Glomerular endothelial cell (primary cell): ENCODE measurements at regions not wholly inside any gene's neighbourhood (a gene's known extent, or its start where the extent isn't known, plus 50 kb on each side); places are given as distances from the start of the nearest gene placed in this dataset.

ENCODE experiments used
- DNase-seq: peaks from one replicate; pipeline ENCODE4 v3.0.0-alpha.2; 2011; ENCODE audit warnings: low read depth, low spot score; ENCODE audit errors: extremely low read depth

GRCh38 chr4:19807505-19807904, 444.2 kb upstream of the SLIT2 start:
- peak; percentile 20 for DNase-seq

GRCh38 chr4:19806865-19807264, 444.8 kb upstream of the SLIT2 start:
- no peak for DNase-seq

DNA sequence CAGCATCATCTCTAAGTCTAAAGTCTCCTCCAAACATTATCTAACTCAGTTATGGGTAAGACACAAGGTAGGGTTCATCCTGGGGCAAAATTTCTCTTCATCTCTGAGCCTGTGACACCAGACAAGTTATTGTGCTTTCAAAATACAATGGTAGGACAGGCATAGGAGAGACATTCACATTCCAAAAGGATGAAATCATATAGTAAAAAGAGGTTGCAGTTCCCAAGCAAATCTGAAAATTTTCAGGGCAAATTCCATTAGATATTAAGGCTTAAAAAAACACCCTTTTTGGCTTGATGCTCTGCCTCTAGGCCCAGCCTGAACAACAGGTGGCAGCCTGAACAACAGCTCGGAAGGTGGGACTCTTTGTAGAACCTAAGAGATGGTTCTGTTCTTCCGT, 448.3 kb upstream of the SLIT2 start:
- no peak for DNase-seq

GRCh38 chr4:19793831-19794230, 457.9 kb upstream of the SLIT2 start:
- DNase-seq = no peak

- DNase-seq = peak; percentile 92
Measured at GRCh38 chr4:19791422-19792123, 460.1 kb upstream of the SLIT2 start.

DNA sequence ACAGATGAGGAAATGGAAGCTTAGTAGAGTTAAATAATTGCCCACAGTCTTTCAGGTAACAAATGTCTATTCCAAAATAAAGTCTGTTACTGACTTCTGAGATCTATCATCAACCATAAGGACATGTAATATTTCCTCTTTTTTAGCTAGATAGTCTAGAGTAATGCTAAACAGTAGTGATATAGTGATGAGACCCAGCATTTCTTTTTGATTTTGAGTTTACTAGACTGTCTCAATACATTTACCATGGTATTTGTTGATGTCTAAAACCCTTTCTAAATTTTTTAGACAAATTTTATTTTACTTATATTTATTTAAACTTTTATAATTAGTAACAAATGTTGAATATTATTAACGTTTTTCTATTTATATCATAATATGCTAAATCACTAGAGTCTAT, 465.1 kb upstream of the SLIT2 start:
- DNase-seq = no peak

DNA sequence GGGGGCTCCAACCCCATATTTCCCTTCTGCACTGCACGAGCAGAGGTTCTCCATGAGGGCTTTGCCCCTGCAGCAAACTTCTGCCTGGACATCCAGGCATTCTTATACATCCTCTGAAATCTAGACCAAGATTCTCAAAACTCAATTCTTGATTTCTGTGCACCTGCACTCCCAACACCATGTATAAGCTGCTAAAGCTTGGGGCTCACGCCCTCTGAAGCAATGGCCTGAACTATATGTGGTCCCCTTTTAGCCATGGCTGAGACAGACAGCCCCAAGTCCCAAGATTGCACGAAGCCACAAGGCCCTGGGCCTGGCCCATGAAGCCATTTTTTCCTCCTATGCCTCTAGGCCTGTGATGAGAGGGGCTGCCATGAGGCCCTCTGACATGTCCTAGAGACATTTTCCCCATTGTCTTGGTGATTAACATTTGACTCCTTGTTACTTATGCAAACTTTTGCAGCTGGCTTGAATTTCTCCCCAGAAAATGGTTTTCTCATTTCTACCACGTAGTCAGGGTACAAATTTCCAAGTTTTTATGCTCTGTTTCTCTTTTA, 468.0 kb upstream of the SLIT2 start:
- DNase-seq = no peak

GRCh38 chr4:19780871-19781270, 470.8 kb upstream of the SLIT2 start:
- DNase-seq = no peak

GRCh38 chr4:19776929-19777328, 474.8 kb upstream of the SLIT2 start:
- peak; percentile 42 for DNase-seq

DNA sequence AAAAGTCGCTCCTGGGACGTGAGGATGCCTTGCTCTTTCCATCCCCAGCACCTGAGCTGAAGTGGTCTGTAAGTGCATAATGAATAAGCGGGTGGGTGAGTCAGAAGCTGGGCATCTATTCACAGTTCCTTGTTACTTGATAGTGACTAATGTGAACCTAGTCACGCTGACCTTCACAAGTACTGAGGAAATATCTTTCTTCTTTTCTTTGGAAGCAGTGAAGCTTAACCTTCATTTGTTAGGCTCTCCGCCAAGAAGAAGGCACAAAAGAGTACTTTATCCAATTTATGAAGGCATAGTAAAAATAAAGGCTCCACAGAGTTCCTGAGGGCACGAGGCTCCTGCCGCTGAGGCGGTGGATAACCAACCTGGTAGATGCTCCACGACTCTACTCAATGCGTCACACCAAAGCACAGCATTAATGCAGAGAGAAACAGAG, 475.7 kb upstream of the SLIT2 start:
- peak; percentile 83 for DNase-seq

GRCh38 chr4:19774690-19775256, 476.9 kb upstream of the SLIT2 start:
- DNase-seq = no peak

DNA sequence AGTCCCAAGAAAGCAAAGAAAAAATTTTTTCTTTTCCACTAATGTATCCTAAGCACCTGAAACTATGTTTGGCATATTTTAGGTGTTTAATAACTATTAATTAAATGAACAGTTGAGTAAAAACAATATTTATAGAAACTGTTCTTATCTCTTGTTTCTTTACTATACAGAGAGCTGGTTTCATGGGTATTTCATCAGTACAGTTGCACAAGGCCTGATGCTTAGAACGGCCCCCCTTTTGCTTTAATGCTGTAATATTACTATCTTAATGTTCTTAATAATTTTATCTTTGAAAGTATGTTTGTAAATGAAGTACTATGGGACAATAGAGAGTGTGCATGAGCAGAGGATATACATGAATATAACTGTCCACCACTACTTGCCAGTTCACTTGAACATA, 479.1 kb upstream of the SLIT2 start:
- DNase-seq = no peak

DNA sequence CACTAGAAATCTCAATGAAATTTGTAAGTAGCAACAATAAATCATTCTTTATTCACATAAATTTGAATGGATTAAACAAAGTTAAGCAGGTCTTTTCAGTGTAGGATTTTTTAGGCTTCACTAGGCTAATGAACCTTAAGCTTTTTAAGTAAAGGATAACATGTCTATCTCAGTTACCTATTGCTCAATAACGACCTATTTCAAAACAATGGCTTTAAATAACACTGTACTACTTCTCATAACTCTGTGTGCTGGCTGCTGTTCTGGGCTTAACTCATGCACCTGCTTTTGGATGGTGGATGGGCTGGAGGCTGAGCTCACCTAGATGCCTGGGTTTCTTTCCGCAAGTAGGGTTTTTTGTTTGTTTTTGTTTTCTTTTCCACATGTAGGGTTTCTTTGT, 495.0 kb upstream of the SLIT2 start:
- DNase-seq = no peak

- DNase-seq = no peak
Measured at GRCh38 chr4:19752599-19752998, 499.1 kb upstream of the SLIT2 start.

GRCh38 chr4:19748519-19749479, 502.9 kb upstream of the SLIT2 start:
- no peak for DNase-seq

DNA sequence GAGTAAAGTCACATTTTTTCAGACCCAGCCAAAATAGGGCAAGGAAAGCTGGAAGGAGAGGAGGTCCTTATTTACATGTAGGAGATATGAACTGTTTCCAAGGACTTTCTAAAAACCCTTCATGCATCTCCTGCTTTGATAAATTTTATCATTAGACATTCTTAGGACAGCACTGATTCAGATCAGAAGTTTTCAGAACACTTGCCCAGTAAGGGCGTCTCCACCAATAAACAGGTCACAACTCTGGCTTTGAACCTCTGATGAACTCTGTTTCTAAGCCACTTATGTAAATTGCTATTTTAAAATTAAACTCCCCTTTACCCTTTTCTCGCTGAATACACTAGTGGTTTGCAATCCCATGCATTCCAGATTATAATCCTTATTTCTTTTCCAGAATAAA, 505.3 kb upstream of the SLIT2 start:
- DNase-seq = no peak

- DNase-seq = no peak
Measured at GRCh38 chr4:19743115-19743638, 508.5 kb upstream of the SLIT2 start.

- peak; percentile 91 for DNase-seq
Measured at GRCh38 chr4:19739101-19739651, 512.5 kb upstream of the SLIT2 start.

- no peak for DNase-seq
Measured at GRCh38 chr4:19736968-19737756, 514.5 kb upstream of the SLIT2 start.

DNA sequence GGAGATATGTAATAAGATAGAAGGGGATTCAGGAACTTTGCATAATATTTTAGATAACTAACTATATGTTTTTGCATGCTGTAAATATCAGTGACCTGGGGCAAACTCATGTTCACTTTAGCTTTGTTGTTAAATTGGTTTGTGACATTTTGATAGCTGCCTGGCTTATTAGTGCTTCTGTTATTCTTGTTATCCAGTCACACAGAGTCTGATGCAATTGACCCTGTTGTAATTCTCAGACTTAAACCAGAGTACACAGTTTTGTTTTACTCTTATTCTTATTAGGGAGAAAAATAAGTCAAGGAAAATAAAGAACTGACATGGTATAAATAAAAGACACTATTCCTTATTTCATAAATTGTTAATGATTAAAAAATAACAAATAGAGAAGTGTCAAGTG, 516.7 kb upstream of the SLIT2 start:
- no peak for DNase-seq
